ENCODE measurements at regions not wholly inside any gene's neighbourhood (a gene's known extent, or its start where the extent isn't known, plus 50 kb on each side); places are given as distances from the start of the nearest gene placed in this dataset.

- no peak overlapping the region for H3K27ac ChIP-seq
- no peak overlapping the region for H3K4me3 ChIP-seq
- intact Hi-C loops (cut with DNase I), result no loop called here
- TF ChIP-seq POLR2AphosphoS5 (IDR thresholded peaks at IDR 0.05; ENCODE audit: insufficient read depth in 1 of 2, low read depth in 1 of 2) (no peak), CTCF (IDR thresholded peaks at IDR 0.05) (no peak), POLR2A (IDR thresholded peaks at IDR 0.05) (no peak)
- no peaks in the 10 kb centered on the region for H3K27me3 ChIP-seq
- no peaks in the 10 kb centered on the region for H3K9me3 ChIP-seq
- no peak for DNase-seq (ENCODE audit: extremely low spot score in 2 of 2)
- H3K36me3 ChIP-seq, result no peaks in the 10 kb centered on the region
- no peaks in the 10 kb centered on the region for H3K4me1 ChIP-seq
Observed at GRCh38 chr3:162192340-162193029, 695.9 kb downstream of the OTOL1 start.

GRCh38 chr3:162193148-162194095, 696.8 kb downstream of the OTOL1 start:
- DNase-seq (ENCODE audit: extremely low spot score in 2 of 2), result no peak
- TF ChIP-seq CTCF (IDR thresholded peaks at IDR 0.05) (no peak), POLR2A (IDR thresholded peaks at IDR 0.05) (no peak), POLR2AphosphoS5 (IDR thresholded peaks at IDR 0.05; ENCODE audit: insufficient read depth in 1 of 2, low read depth in 1 of 2) (no peak)
- Histone ChIP-seq H3K4me1 (no peaks in the 10 kb centered on the region), H3K27me3 (no peaks in the 10 kb centered on the region), H3K4me3 (no peak overlapping the region), H3K36me3 (no peaks in the 10 kb centered on the region), H3K9me3 (no peaks in the 10 kb centered on the region), H3K27ac (no peak overlapping the region)
- intact Hi-C loops (cut with DNase I), result no loop called here

- Histone ChIP-seq H3K4me1 (no peaks in the 10 kb centered on the region), H3K4me3 (no peak overlapping the region), H3K9me3 (no peaks in the 10 kb centered on the region), H3K36me3 (no peaks in the 10 kb centered on the region), H3K27ac (no peak overlapping the region), H3K27me3 (no peaks in the 10 kb centered on the region)
- DNase-seq (ENCODE audit: extremely low spot score in 2 of 2), result no peak
- TF ChIP-seq POLR2A (IDR thresholded peaks at IDR 0.05), result no peak
- no peak for TF ChIP-seq CTCF (IDR thresholded peaks at IDR 0.05)
- no peak for TF ChIP-seq POLR2AphosphoS5 (IDR thresholded peaks at IDR 0.05; ENCODE audit: insufficient read depth in 1 of 2, low read depth in 1 of 2)
- intact Hi-C loops (cut with DNase I), result no loop called here
Observed at GRCh38 chr3:162195147-162195546, 698.5 kb downstream of the OTOL1 start.

- intact Hi-C loops (cut with DNase I), result no loop called here
Observed at GRCh38 chr3:162196964-162197363, 700.4 kb downstream of the OTOL1 start.

More at GRCh38 chr3:162196964-162197363, 700.4 kb downstream of the OTOL1 start:
- TF ChIP-seq POLR2A (IDR thresholded peaks at IDR 0.05) (no peak), CTCF (IDR thresholded peaks at IDR 0.05) (no peak), POLR2AphosphoS5 (IDR thresholded peaks at IDR 0.05; ENCODE audit: insufficient read depth in 1 of 2, low read depth in 1 of 2) (no peak)
- Histone ChIP-seq H3K4me1 (no peaks in the 10 kb centered on the region), H3K4me3 (no peak overlapping the region), H3K36me3 (no peaks in the 10 kb centered on the region), H3K27me3 (no peaks in the 10 kb centered on the region), H3K27ac (no peak overlapping the region), H3K9me3 (no peaks in the 10 kb centered on the region)
- no peak for DNase-seq (ENCODE audit: extremely low spot score in 2 of 2)
